Uterus (tissue), 3 donors: ENCODE measurements at regions not wholly inside any gene's neighbourhood (a gene's known extent, or its start where the extent isn't known, plus 50 kb on each side); places are given as distances from the start of the nearest gene placed in this dataset.

Experiments
- DNase-seq, 2 donors: peaks; one replicate each; pipeline ENCODE4 v3.0.0-alpha.2; 2019 to 2020
- H3K27ac ChIP-seq, 2 donors: fragments of 200-600 bp; sonication (generic); 1 replicate in 1 of 2; 2 replicates in 1 of 2; pipeline ENCODE4 v1.5.1; 2016 to 2018
- H3K27me3 ChIP-seq, 2 donors: fragments of 200-600 bp; sonication (generic); one replicate each; pipeline ENCODE4 v1.5.1; 2018 to 2019; ENCODE audit warnings: control low read depth in 1 of 2
- H3K36me3 ChIP-seq, 2 donors: fragments of 200-600 bp; sonication (generic); one replicate each; pipeline ENCODE4 v1.5.1; 2019; ENCODE audit warnings: control low read depth in 1 of 2
- H3K4me1 ChIP-seq, 2 donors: fragments of 200-600 bp; sonication (generic); one replicate each; pipeline ENCODE4 v1.5.1; 2018 to 2019; ENCODE audit warnings: control low read depth in 1 of 2
- H3K4me3 ChIP-seq, 2 donors: fragments of 200-600 bp; sonication (generic); 1 replicate in 1 of 2; 2 replicates in 1 of 2; pipeline ENCODE4 v1.5.1; 2018 to 2019; ENCODE audit warnings: mild to moderate bottlenecking in 1 of 2
- H3K9me3 ChIP-seq, 2 donors: fragments of 200-600 bp; sonication (generic); one replicate each; pipeline ENCODE4 v1.5.1; 2019; ENCODE audit warnings: control low read depth in 1 of 2
- CTCF ChIP-seq, 4 experiments: fragments of 200-600 bp in 2 of 4; fragments of 450-650 bp in 2 of 4; sonication (generic) in 2 of 4; IDR thresholded peaks; one replicate each; pipeline ENCODE4 v1.5.1; 2016 to 2019; ENCODE audit warnings: antibody characterized with exemption in 4 of 4, mild to moderate bottlenecking in 2 of 4, moderate library complexity in 1 of 4
- POLR2A ChIP-seq, 2 donors: fragments of 450-650 bp; IDR thresholded peaks; one replicate each; pipeline ENCODE4 v1.6.1; 2016; ENCODE audit warnings: antibody characterized with exemption in 2 of 2, mild to moderate bottlenecking in 1 of 2, moderate library complexity in 1 of 2
- intact Hi-C: fragments of 100-400 bp; cut with DNase I; formaldehyde crosslinking; loops from one replicate; pipeline ENCODE4 v1.15.1; 2023; ENCODE audit warnings: low total_unique reads
- donor health status: DM: yes; HTN: yes; CAD: no.

- no peaks in the 10 kb centered on the region for H3K27me3 ChIP-seq
- no peak for DNase-seq
- no peaks in the 10 kb centered on the region for H3K4me1 ChIP-seq
- no peaks in the 10 kb centered on the region for H3K36me3 ChIP-seq
- intact Hi-C loops, result no loop called here
- H3K4me3 ChIP-seq, result peak overlapping the region in 1 of 2 donors; percentile 26
- H3K27ac ChIP-seq, result no peak overlapping the region
- no peaks in the 10 kb centered on the region for H3K9me3 ChIP-seq
- no peak for TF ChIP-seq POLR2A (IDR thresholded peaks at IDR 0.05)
Measured at GRCh38 chr6:87968435-87969278, 79.0 kb upstream of the SPACA1 start.

- no peaks in the 10 kb centered on the region for H3K36me3 ChIP-seq
- H3K27me3 ChIP-seq, result no peaks in the 10 kb centered on the region
- H3K9me3 ChIP-seq, result no peaks in the 10 kb centered on the region
- H3K4me1 ChIP-seq, result no peaks in the 10 kb centered on the region
- no peak overlapping the region for H3K27ac ChIP-seq
- intact Hi-C loops, result no loop called here
- H3K4me3 ChIP-seq, result no peak overlapping the region
- TF ChIP-seq CTCF (IDR thresholded peaks at IDR 0.05) (no peak), POLR2A (IDR thresholded peaks at IDR 0.05) (no peak)
- no peak for DNase-seq
Measured at GRCh38 chr6:87965806-87966205, 81.8 kb upstream of the SPACA1 start.

GRCh38 chr6:87959083-87959482 is 88.6 kb upstream of the SPACA1 start:
- no peaks in the 10 kb centered on the region for H3K9me3 ChIP-seq
- H3K27me3 ChIP-seq, result no peaks in the 10 kb centered on the region
- no peaks in the 10 kb centered on the region for H3K4me1 ChIP-seq
- H3K36me3 ChIP-seq, result no peaks in the 10 kb centered on the region
- DNase-seq, result no peak
- no peak overlapping the region for H3K4me3 ChIP-seq
- TF ChIP-seq CTCF (IDR thresholded peaks at IDR 0.05) (no peak), POLR2A (IDR thresholded peaks at IDR 0.05) (no peak)
- intact Hi-C loops, result no loop called here
- H3K27ac ChIP-seq, result no peak overlapping the region

DNA sequence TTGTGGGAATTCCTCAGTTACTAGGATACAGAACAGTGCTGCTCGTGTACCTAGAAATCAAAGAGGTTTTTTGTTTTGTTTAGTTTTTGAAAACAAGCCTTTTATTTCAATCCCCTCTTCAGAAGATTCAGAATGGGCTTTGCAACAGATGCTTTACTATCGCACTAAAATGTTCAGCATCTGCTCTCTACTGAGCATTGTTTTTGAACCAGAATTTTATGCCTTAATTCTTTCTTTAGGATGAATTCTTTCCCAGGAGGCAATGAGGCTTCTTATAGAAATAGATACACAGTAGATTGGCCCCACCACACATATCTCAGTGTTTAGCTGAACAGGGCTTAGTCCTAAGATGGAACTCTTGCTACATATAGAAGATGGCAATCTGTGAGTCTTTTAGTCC is 95.9 kb upstream of the SPACA1 start:
- no peak overlapping the region for H3K4me3 ChIP-seq
- no peaks in the 10 kb centered on the region for H3K9me3 ChIP-seq
- no peak overlapping the region for H3K27ac ChIP-seq
- no peaks in the 10 kb centered on the region for H3K36me3 ChIP-seq
- no peaks in the 10 kb centered on the region for H3K4me1 ChIP-seq
- no peaks in the 10 kb centered on the region for H3K27me3 ChIP-seq
- TF ChIP-seq CTCF (IDR thresholded peaks at IDR 0.05) (no peak), POLR2A (IDR thresholded peaks at IDR 0.05) (no peak)
- no peak for DNase-seq
- intact Hi-C loops, result no loop called here

GRCh38 chr6:87950614-87951013 is 97.0 kb upstream of the SPACA1 start:
- Histone ChIP-seq H3K36me3 (no peaks in the 10 kb centered on the region), H3K4me3 (no peak overlapping the region), H3K27ac (no peak overlapping the region), H3K27me3 (no peaks in the 10 kb centered on the region), H3K4me1 (no peaks in the 10 kb centered on the region), H3K9me3 (no peaks in the 10 kb centered on the region)
- TF ChIP-seq CTCF (IDR thresholded peaks at IDR 0.05), result no peak
- no peak for TF ChIP-seq POLR2A (IDR thresholded peaks at IDR 0.05)
- DNase-seq, result no peak
- intact Hi-C loops, result no loop called here
